NCI-H226 (cell line): ENCODE measurements at regions not wholly inside any gene's neighbourhood (a gene's known extent, or its start where the extent isn't known, plus 50 kb on each side); places are given as distances from the start of the nearest gene placed in this dataset.
A peak's percentile ranks its signal among the peaks of the same experiment; 100 is the strongest.

ENCODE experiments used
- DNase-seq: peaks from one replicate; pipeline ENCODE4 v3.0.0-alpha.2; 2015

- peak; percentile 12 for DNase-seq
Measured at GRCh38 chr3:102124282-102124681, 275.0 kb downstream of the NFKBIZ start.

- no peak for DNase-seq
Measured at GRCh38 chr3:102124704-102125103, 275.4 kb downstream of the NFKBIZ start.

GRCh38 chr3:102125197-102125993 lies 276.1 kb downstream of the NFKBIZ start:
- DNase-seq: no peak

GRCh38 chr3:102125994-102126368 lies 276.7 kb downstream of the NFKBIZ start:
- no peak for DNase-seq

GRCh38 chr3:102129760-102130608 lies 280.7 kb downstream of the NFKBIZ start:
- peak; percentile 75 for DNase-seq

- DNase-seq: peak; percentile 35
Measured at GRCh38 chr3:102132370-102132769, 283.1 kb downstream of the NFKBIZ start.

- DNase-seq: no peak
Measured at GRCh38 chr3:102133376-102133775, 284.1 kb downstream of the NFKBIZ start.

- no peak for DNase-seq
Measured at GRCh38 chr3:102135316-102135715, 286.0 kb downstream of the NFKBIZ start.

- no peak for DNase-seq
Measured at GRCh38 chr3:102136183-102136582, 286.9 kb downstream of the NFKBIZ start.

- DNase-seq: no peak
Measured at GRCh38 chr3:102140116-102140515, 290.8 kb downstream of the NFKBIZ start.

GRCh38 chr3:102141096-102141927 lies 292.0 kb downstream of the NFKBIZ start:
- peak; percentile 11 for DNase-seq

- no peak for DNase-seq
Measured at GRCh38 chr3:102141928-102142239, 292.6 kb downstream of the NFKBIZ start.

GRCh38 chr3:102142379-102143060 lies 292.3 kb upstream of the ZPLD1 start:
- DNase-seq: no peak

GRCh38 chr3:102143536-102143935 lies 291.3 kb upstream of the ZPLD1 start:
- DNase-seq: no peak

GRCh38 chr3:102144063-102144462 lies 290.8 kb upstream of the ZPLD1 start:
- no peak for DNase-seq

GRCh38 chr3:102148598-102149337 lies 286.0 kb upstream of the ZPLD1 start:
- DNase-seq: no peak

GRCh38 chr3:102151935-102152334 lies 282.9 kb upstream of the ZPLD1 start:
- no peak for DNase-seq

- peak; percentile 90 for DNase-seq
Measured at GRCh38 chr3:102156426-102156825, 278.4 kb upstream of the ZPLD1 start.

GRCh38 chr3:102158080-102158740 lies 276.6 kb upstream of the ZPLD1 start:
- no peak for DNase-seq

- DNase-seq: no peak
Measured at GRCh38 chr3:102159810-102160451, 274.9 kb upstream of the ZPLD1 start.
